ENCODE measurements at regions not wholly inside any gene's neighbourhood (a gene's known extent, or its start where the extent isn't known, plus 50 kb on each side); places are given as distances from the start of the nearest gene placed in this dataset.

DNA sequence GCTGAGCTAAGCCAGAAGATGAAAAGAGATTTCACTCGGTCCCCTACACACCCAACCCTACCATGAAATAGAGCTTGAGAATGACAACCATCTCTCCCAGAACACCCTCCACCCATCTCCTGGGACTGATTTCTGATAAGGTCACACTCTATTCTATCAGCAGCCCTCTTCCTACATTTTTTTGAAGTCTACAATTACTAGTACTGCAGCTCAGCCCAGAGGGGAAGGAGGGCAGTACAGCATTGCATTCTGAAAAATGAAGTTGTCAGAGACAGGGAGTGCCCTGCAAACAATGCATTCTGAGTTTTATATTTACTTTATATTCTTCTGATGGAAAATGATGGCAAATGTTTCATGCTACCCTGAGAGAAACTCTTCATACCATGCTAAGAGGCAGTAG lies 318.5 kb downstream of the BCAT1 start:
- TF ChIP-seq, protein P1, sequence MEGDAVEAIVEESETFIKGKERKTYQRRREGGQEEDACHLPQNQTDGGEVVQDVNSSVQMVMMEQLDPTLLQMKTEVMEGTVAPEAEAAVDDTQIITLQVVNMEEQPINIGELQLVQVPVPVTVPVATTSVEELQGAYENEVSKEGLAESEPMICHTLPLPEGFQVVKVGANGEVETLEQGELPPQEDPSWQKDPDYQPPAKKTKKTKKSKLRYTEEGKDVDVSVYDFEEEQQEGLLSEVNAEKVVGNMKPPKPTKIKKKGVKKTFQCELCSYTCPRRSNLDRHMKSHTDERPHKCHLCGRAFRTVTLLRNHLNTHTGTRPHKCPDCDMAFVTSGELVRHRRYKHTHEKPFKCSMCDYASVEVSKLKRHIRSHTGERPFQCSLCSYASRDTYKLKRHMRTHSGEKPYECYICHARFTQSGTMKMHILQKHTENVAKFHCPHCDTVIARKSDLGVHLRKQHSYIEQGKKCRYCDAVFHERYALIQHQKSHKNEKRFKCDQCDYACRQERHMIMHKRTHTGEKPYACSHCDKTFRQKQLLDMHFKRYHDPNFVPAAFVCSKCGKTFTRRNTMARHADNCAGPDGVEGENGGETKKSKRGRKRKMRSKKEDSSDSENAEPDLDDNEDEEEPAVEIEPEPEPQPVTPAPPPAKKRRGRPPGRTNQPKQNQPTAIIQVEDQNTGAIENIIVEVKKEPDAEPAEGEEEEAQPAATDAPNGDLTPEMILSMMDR (conservative IDR thresholded peaks at IDR 0.05; ENCODE audit: low read depth, low read length): no peak
- TF ChIP-seq SMC3 (IDR thresholded peaks at IDR 0.05; ENCODE audit: low read depth, low read length): no peak

Data from IMR-90 (cell line).